ENCODE measurements at regions not wholly inside any gene's neighbourhood (a gene's known extent, or its start where the extent isn't known, plus 50 kb on each side); places are given as distances from the start of the nearest gene placed in this dataset.

DNA sequence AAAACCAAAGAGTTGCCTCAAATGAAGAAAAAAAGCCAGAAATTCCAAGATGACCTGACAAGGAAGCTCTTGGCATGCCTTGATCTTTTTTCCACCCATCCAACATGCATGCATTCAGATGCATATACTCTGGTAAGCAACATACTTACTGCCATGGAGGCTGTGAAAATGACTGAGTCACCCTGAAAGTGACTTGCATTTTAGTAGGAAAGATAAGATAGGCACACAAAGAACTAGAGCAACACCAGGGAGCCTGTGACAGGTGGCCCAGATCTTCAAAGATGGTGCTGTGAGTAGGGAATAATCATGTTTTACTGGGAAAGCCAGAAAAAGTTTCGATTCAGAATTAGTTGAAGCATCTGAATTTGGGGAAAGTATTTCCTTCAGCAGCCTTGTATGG lies 185.1 kb upstream of the SLCO3A1 start:
- Mint-ChIP-seq H3K9me3 (no peaks in the 10 kb centered on the region), H3K36me3 (no peaks in the 10 kb centered on the region), H3K27ac (no peak overlapping the region), H3K4me3 (no peak overlapping the region), H3K4me1 (ENCODE audit: unreplicated experiment) (no peaks in the 10 kb centered on the region), H3K27me3 (peaks cover 4% of the 10 kb centered on the region)
- TF ChIP-seq, protein P1, sequence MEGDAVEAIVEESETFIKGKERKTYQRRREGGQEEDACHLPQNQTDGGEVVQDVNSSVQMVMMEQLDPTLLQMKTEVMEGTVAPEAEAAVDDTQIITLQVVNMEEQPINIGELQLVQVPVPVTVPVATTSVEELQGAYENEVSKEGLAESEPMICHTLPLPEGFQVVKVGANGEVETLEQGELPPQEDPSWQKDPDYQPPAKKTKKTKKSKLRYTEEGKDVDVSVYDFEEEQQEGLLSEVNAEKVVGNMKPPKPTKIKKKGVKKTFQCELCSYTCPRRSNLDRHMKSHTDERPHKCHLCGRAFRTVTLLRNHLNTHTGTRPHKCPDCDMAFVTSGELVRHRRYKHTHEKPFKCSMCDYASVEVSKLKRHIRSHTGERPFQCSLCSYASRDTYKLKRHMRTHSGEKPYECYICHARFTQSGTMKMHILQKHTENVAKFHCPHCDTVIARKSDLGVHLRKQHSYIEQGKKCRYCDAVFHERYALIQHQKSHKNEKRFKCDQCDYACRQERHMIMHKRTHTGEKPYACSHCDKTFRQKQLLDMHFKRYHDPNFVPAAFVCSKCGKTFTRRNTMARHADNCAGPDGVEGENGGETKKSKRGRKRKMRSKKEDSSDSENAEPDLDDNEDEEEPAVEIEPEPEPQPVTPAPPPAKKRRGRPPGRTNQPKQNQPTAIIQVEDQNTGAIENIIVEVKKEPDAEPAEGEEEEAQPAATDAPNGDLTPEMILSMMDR (conservative IDR thresholded peaks at IDR 0.05): no peak
- DNase-seq (ENCODE audit: extremely low spot score, unreplicated experiment): no peak

DNA sequence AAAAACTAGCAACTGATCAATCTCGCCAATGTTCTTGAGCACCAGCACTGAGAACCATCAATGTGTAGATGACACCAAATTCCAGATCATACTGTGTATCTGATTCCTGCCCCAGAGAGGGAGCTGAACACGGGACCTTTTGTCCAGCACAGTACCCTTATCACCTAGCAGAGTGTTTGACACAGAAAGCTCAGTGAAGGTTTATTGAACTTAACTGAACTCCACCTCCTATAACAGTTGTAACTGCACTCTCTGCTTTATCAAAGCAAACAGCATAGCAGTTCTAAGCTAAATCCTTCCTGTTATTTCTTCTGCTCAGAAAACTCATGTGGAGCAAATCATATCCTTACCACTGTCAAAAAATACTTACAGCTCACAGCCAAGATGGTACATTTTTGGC lies 183.4 kb upstream of the SLCO3A1 start:
- H3K4me1 Mint-ChIP-seq (ENCODE audit: unreplicated experiment): no peaks in the 10 kb centered on the region
- H3K36me3 Mint-ChIP-seq: no peaks in the 10 kb centered on the region
- no peak overlapping the region for H3K27ac Mint-ChIP-seq
- peaks cover 4% of the 10 kb centered on the region for H3K27me3 Mint-ChIP-seq
- TF ChIP-seq, protein P1 (conservative IDR thresholded peaks at IDR 0.05): no peak
- DNase-seq (ENCODE audit: extremely low spot score, unreplicated experiment): no peak
- H3K9me3 Mint-ChIP-seq: peaks cover 7% of the 10 kb centered on the region
- no peak overlapping the region for H3K4me3 Mint-ChIP-seq

DNA sequence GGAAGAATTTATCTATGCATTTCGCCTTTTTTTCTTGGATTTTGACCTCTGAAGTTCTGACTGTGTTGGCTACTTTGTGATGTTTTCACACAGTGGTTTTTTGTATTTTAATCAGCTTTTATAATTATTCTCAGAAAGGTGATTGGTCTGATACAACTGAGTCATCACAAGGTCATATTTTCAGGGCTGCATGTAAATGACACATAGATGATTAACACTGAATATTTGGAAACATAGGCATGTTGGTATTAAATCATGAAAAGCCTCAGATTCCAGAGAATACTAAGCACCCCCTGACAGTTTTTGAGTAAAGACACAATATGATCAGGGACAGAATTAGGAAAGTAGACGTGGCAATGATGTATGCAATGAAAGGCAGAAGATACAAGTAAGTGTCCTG lies 175.5 kb upstream of the SLCO3A1 start:
- peaks cover 19% of the 10 kb centered on the region for H3K27me3 Mint-ChIP-seq
- H3K4me1 Mint-ChIP-seq (ENCODE audit: unreplicated experiment): no peaks in the 10 kb centered on the region
- H3K27ac Mint-ChIP-seq: no peak overlapping the region
- H3K4me3 Mint-ChIP-seq: no peak overlapping the region
- H3K9me3 Mint-ChIP-seq: peaks cover 7% of the 10 kb centered on the region
- no peaks in the 10 kb centered on the region for H3K36me3 Mint-ChIP-seq
- DNase-seq (ENCODE audit: extremely low spot score, unreplicated experiment): no peak
- TF ChIP-seq, protein P1 (conservative IDR thresholded peaks at IDR 0.05): no peak

DNA sequence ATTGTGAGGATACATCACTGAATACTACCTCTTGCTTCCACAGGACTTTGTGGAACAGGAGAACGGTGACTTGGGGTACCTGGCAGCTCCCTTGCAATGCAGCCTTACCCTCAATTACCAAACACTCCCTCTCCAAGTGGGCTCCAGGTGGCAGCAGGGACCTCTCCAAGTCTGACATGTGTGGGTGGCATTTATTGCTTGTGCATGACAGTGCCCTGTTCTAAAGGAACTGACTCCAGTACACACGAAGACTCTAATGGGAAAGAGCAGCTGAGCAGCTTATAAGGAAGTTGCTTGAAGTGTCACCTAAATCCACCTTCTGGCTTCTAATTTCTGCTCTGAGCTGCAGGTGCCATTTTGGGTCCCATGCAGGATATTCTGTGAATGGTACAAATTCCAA lies 174.1 kb upstream of the SLCO3A1 start:
- Mint-ChIP-seq H3K4me3 (no peak overlapping the region), H3K9me3 (peaks cover 6% of the 10 kb centered on the region), H3K4me1 (ENCODE audit: unreplicated experiment) (no peaks in the 10 kb centered on the region), H3K27ac (no peak overlapping the region), H3K27me3 (peaks cover 27% of the 10 kb centered on the region), H3K36me3 (no peaks in the 10 kb centered on the region)
- TF ChIP-seq, protein P1 (conservative IDR thresholded peaks at IDR 0.05): no peak
- DNase-seq (ENCODE audit: extremely low spot score, unreplicated experiment): no peak

DNA sequence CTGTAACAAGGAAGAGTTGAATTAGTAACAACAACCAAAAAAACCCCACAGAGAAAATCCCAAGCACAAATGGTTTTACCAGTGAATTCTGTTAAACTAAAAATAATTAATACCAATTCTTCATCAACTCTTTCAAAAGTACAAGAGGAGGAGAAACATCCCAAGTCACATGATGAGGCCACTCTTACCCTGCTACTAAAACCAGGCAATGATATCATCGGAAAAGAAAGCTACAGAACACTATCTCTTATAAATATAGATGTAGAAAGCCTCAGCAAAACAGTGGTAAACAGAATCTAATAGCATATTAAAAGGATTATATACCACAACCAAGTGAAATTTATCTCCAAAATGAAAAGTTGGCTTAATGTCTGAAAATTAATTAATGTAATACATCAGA lies 168.1 kb upstream of the SLCO3A1 start:
- peaks cover 18% of the 10 kb centered on the region for H3K27me3 Mint-ChIP-seq
- H3K4me3 Mint-ChIP-seq: no peak overlapping the region
- no peaks in the 10 kb centered on the region for H3K9me3 Mint-ChIP-seq
- H3K4me1 Mint-ChIP-seq (ENCODE audit: unreplicated experiment): no peaks in the 10 kb centered on the region
- TF ChIP-seq, protein P1 (conservative IDR thresholded peaks at IDR 0.05): no peak
- no peak for DNase-seq (ENCODE audit: extremely low spot score, unreplicated experiment)
- H3K36me3 Mint-ChIP-seq: no peaks in the 10 kb centered on the region
- H3K27ac Mint-ChIP-seq: no peak overlapping the region

DNA sequence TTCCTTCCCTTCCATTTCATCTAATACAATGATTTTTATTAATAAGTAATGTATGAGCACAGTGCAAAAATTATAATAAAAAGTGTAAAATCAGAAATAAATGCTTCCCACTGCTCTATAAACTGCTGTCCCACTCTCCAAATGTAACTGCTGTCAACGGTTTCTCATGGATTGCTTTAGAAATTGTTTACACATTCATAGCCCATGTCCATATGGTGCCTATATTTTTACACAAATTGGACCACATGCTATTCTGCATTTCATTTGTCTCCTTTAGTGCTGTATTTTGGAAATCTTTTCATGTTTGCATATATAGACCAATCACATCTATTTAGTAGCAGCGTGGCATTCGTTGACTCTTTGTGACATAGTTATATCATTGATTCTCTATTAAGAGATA lies 164.7 kb upstream of the SLCO3A1 start:
- no peak overlapping the region for H3K4me3 Mint-ChIP-seq
- no peaks in the 10 kb centered on the region for H3K9me3 Mint-ChIP-seq
- H3K36me3 Mint-ChIP-seq: no peaks in the 10 kb centered on the region
- TF ChIP-seq, protein P1 (conservative IDR thresholded peaks at IDR 0.05): no peak
- DNase-seq (ENCODE audit: extremely low spot score, unreplicated experiment): no peak
- H3K4me1 Mint-ChIP-seq (ENCODE audit: unreplicated experiment): no peaks in the 10 kb centered on the region
- no peak overlapping the region for H3K27ac Mint-ChIP-seq
- peaks cover 4% of the 10 kb centered on the region for H3K27me3 Mint-ChIP-seq
